MM.1S (cell line): ENCODE measurements at regions not wholly inside any gene's neighbourhood (a gene's known extent, or its start where the extent isn't known, plus 50 kb on each side); places are given as distances from the start of the nearest gene placed in this dataset.

ENCODE experiments used
- DNase-seq: peaks from one replicate; pipeline ENCODE4 v3.0.0-alpha.2; 2015
- H2AFZ ChIP-seq: fragments of 300-600 bp; sonication (generic); 2 replicates; pipeline ENCODE4 v1.6.0; 2016; ENCODE audit warnings: antibody characterized with exemption, low read length
- H3F3A ChIP-seq: fragments of 300-600 bp; sonication (generic); 2 replicates; pipeline ENCODE4 v1.6.1; 2016; ENCODE audit warnings: mild to moderate bottlenecking, antibody characterized with exemption, low read length, moderate library complexity, mixed read lengths; ENCODE audit not compliant: insufficient read depth
- H3K27ac ChIP-seq: fragments of 300-600 bp; sonication (generic); 2 replicates; pipeline ENCODE4 v1.5.1; 2016; ENCODE audit warnings: mild to moderate bottlenecking, low read length
- H3K27me3 ChIP-seq: fragments of 300-600 bp; sonication (generic); replicated peaks from 2 replicates; pipeline ENCODE4 v1.6.0; 2016; ENCODE audit warnings: low read length; ENCODE audit not compliant: insufficient read depth
- H3K36me3 ChIP-seq: fragments of 300-600 bp; sonication (generic); replicated peaks from 2 replicates; pipeline ENCODE4 v1.6.1; 2016; ENCODE audit warnings: mild to moderate bottlenecking, low read length, mixed read lengths; ENCODE audit not compliant: insufficient read depth
- H3K4me1 ChIP-seq: fragments of 300-600 bp; sonication (generic); 2 replicates; pipeline ENCODE4 v1.6.1; 2016; ENCODE audit warnings: low read length, mixed read lengths
- H3K4me2 ChIP-seq: fragments of 300-600 bp; sonication (generic); 2 replicates; pipeline ENCODE4 v1.6.0; 2016; ENCODE audit warnings: low read depth, low read length
- H3K4me3 ChIP-seq: fragments of 300-600 bp; sonication (generic); 2 replicates; pipeline ENCODE4 v1.5.1; 2016; ENCODE audit warnings: low read length, mixed read lengths
- H3K79me2 ChIP-seq: fragments of 300-600 bp; sonication (generic); 2 replicates; pipeline ENCODE4 v1.6.1; 2016; ENCODE audit warnings: mixed run types, low read length, mixed read lengths
- H3K9ac ChIP-seq: fragments of 300-600 bp; sonication (generic); 2 replicates; pipeline ENCODE4 v1.6.1; 2016; ENCODE audit warnings: low read length, mixed read lengths
- H3K9me2 ChIP-seq: fragments of 300-600 bp; sonication (generic); replicated peaks from 2 replicates; pipeline ENCODE4 v1.6.1; 2016; ENCODE audit warnings: mild to moderate bottlenecking, low read length, mixed read lengths; ENCODE audit not compliant: insufficient read depth
- H3K9me3 ChIP-seq: fragments of 300-600 bp; sonication (generic); replicated peaks from 2 replicates; pipeline ENCODE4 v1.6.1; 2016; ENCODE audit warnings: mild to moderate bottlenecking, low read length, mixed read lengths; ENCODE audit not compliant: insufficient read depth
- H4K20me1 ChIP-seq: fragments of 300-600 bp; sonication (generic); 2 replicates; pipeline ENCODE4 v1.6.1; 2016; ENCODE audit warnings: mild to moderate bottlenecking, low read length, moderate library complexity, mixed read lengths; ENCODE audit not compliant: insufficient read depth
- EZH2 ChIP-seq: fragments of 300-600 bp; sonication (generic); optimal IDR thresholded peaks from 2 replicates; pipeline ENCODE3; 2017; ENCODE audit warnings: low read depth, mild to moderate bottlenecking, antibody characterized with exemption, low read length, mixed read lengths
- EZH2phosphoT487 ChIP-seq: fragments of 300-600 bp; sonication (generic); IDR thresholded peaks from 2 replicates; pipeline ENCODE4 v1.6.1; 2018; ENCODE audit warnings: antibody characterized with exemption, low read length
- TF ChIP-seq, protein P1 (sequence below): fragments of 300-600 bp; sonication (generic); IDR thresholded peaks from 2 replicates; pipeline ENCODE4 v1.5.1; 2016; ENCODE audit warnings: antibody characterized with exemption, low read length, mixed read lengths

- Histone ChIP-seq H3K4me1 (no peaks in the 10 kb centered on the region), H3K27me3 (no peaks in the 10 kb centered on the region), H3F3A (no peaks in the 10 kb centered on the region), H3K4me3 (no peak overlapping the region), H3K9ac (no peak overlapping the region), H3K27ac (no peak overlapping the region), H3K9me2 (no peaks in the 10 kb centered on the region), H3K79me2 (no peaks in the 10 kb centered on the region), H3K36me3 (no peaks in the 10 kb centered on the region), H4K20me1 (no peaks in the 10 kb centered on the region), H2AFZ (no peak overlapping the region), H3K4me2 (no peak overlapping the region), H3K9me3 (no peaks in the 10 kb centered on the region)
- no peak for DNase-seq
- TF ChIP-seq EZH2 (no peak), EZH2phosphoT487 (no peak)
These were observed 422.1 kb downstream of the BCOR start for GRCh38 chrX:39675619-39676018.

DNA sequence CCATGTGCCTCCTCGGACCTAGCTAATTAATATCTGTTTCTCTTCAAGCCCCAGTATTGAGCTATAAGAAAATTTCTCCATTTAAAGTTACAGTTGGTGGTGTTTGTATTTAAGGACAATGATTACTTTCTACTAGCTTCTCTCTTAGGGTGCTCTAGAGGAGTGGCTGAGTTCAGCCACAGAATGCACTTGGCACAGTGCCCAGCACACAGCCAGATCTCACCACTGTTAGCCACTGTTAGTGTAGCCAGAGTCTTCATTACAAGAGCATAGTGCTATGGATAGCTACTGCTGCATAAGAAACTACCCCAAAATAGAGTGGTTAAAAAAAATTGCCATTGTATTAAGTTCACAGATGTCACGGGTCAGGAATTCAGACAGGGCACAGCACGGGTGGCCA lies 421.3 kb downstream of the BCOR start:
- H3K27me3 ChIP-seq: no peaks in the 10 kb centered on the region
- H3F3A ChIP-seq: no peaks in the 10 kb centered on the region
- H3K9ac ChIP-seq: no peak overlapping the region
- H3K4me3 ChIP-seq: no peak overlapping the region
- DNase-seq: no peak
- TF ChIP-seq, protein P1, sequence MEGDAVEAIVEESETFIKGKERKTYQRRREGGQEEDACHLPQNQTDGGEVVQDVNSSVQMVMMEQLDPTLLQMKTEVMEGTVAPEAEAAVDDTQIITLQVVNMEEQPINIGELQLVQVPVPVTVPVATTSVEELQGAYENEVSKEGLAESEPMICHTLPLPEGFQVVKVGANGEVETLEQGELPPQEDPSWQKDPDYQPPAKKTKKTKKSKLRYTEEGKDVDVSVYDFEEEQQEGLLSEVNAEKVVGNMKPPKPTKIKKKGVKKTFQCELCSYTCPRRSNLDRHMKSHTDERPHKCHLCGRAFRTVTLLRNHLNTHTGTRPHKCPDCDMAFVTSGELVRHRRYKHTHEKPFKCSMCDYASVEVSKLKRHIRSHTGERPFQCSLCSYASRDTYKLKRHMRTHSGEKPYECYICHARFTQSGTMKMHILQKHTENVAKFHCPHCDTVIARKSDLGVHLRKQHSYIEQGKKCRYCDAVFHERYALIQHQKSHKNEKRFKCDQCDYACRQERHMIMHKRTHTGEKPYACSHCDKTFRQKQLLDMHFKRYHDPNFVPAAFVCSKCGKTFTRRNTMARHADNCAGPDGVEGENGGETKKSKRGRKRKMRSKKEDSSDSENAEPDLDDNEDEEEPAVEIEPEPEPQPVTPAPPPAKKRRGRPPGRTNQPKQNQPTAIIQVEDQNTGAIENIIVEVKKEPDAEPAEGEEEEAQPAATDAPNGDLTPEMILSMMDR: no peak
- TF ChIP-seq EZH2phosphoT487: no peak
- no peaks in the 10 kb centered on the region for H4K20me1 ChIP-seq
- no peak overlapping the region for H3K4me2 ChIP-seq
- no peaks in the 10 kb centered on the region for H3K9me2 ChIP-seq
- no peaks in the 10 kb centered on the region for H3K4me1 ChIP-seq
- H3K27ac ChIP-seq: no peak overlapping the region
- no peak overlapping the region for H2AFZ ChIP-seq
- no peaks in the 10 kb centered on the region for H3K36me3 ChIP-seq
- no peaks in the 10 kb centered on the region for H3K9me3 ChIP-seq
- H3K79me2 ChIP-seq: no peaks in the 10 kb centered on the region

- Histone ChIP-seq H3K36me3 (no peaks in the 10 kb centered on the region), H2AFZ (no peak overlapping the region), H3K4me1 (no peaks in the 10 kb centered on the region), H3K27ac (no peak overlapping the region), H3K4me2 (no peak overlapping the region), H3K9ac (no peak overlapping the region), H3K79me2 (no peaks in the 10 kb centered on the region), H3K4me3 (no peak overlapping the region), H3F3A (no peaks in the 10 kb centered on the region), H3K9me2 (no peaks in the 10 kb centered on the region), H3K27me3 (no peaks in the 10 kb centered on the region), H4K20me1 (no peaks in the 10 kb centered on the region), H3K9me3 (no peaks in the 10 kb centered on the region)
- TF ChIP-seq EZH2phosphoT487: no peak
- TF ChIP-seq, protein P1: no peak
- TF ChIP-seq EZH2: no peak
- DNase-seq: no peak
These were observed 420.2 kb downstream of the BCOR start for GRCh38 chrX:39677585-39677977.

- Histone ChIP-seq H3K9me3 (no peaks in the 10 kb centered on the region), H3F3A (no peaks in the 10 kb centered on the region), H3K27me3 (no peaks in the 10 kb centered on the region), H3K79me2 (no peaks in the 10 kb centered on the region), H4K20me1 (no peaks in the 10 kb centered on the region), H3K4me3 (no peak overlapping the region), H2AFZ (no peak overlapping the region), H3K27ac (no peak overlapping the region), H3K9me2 (no peaks in the 10 kb centered on the region), H3K9ac (no peak overlapping the region), H3K36me3 (no peaks in the 10 kb centered on the region), H3K4me2 (no peak overlapping the region), H3K4me1 (no peaks in the 10 kb centered on the region)
- no peak for DNase-seq
- TF ChIP-seq EZH2: no peak
- TF ChIP-seq, protein P1: no peak
- no peak for TF ChIP-seq EZH2phosphoT487
These were observed 419.6 kb downstream of the BCOR start for GRCh38 chrX:39677978-39678791.
